ENCODE measurements at regions not wholly inside any gene's neighbourhood (a gene's known extent, or its start where the extent isn't known, plus 50 kb on each side); places are given as distances from the start of the nearest gene placed in this dataset.

DNA sequence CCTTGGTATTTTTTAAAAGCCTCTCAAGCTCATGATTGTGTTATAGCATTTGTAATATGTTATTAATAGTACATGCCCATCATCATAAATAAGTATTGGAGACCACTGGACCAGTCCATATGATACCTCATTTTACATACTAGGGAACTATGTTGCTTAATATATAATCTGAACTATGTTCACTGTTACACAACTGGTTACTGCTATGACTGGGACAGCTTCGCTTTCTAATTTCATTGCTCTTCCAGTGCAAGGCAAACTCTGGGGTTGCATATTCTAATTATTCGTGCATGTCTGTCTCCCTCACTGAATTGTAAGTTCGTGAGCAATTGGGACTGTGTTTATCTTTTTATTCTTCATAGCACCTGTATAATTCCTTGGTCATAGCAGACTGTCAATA lies 330.5 kb downstream of the RAPGEF2 start:
- TF ChIP-seq, protein P1, sequence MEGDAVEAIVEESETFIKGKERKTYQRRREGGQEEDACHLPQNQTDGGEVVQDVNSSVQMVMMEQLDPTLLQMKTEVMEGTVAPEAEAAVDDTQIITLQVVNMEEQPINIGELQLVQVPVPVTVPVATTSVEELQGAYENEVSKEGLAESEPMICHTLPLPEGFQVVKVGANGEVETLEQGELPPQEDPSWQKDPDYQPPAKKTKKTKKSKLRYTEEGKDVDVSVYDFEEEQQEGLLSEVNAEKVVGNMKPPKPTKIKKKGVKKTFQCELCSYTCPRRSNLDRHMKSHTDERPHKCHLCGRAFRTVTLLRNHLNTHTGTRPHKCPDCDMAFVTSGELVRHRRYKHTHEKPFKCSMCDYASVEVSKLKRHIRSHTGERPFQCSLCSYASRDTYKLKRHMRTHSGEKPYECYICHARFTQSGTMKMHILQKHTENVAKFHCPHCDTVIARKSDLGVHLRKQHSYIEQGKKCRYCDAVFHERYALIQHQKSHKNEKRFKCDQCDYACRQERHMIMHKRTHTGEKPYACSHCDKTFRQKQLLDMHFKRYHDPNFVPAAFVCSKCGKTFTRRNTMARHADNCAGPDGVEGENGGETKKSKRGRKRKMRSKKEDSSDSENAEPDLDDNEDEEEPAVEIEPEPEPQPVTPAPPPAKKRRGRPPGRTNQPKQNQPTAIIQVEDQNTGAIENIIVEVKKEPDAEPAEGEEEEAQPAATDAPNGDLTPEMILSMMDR (IDR thresholded peaks at IDR 0.05) = no peak
- TF ChIP-seq POLR2A (IDR thresholded peaks at IDR 0.05) = no peak

Measured in upper lobe of left lung (tissue), 4 donors.